Cardiac fibroblast (primary cell): ENCODE measurements at regions not wholly inside any gene's neighbourhood (a gene's known extent, or its start where the extent isn't known, plus 50 kb on each side); places are given as distances from the start of the nearest gene placed in this dataset.
"Not testable (repeated sequence)": the region's sequence is repeated elsewhere in the genome, so short reads cannot be mapped to it uniquely, and the experiment has no call there.

Experiments
- DNase-seq, 2 donors: peaks; one replicate each; pipeline versions ENCODE4 v3.0.0 to v3.0.0-alpha.2; 2010; ENCODE audit warnings: low read depth in 2 of 2
- H3K4me3 ChIP-seq, 2 donors: replicated peaks in 1 of 2; 1 replicate in 1 of 2; 2 replicates in 1 of 2; pipeline ENCODE4 v1.5.1; 2011; ENCODE audit warnings: low read depth in 2 of 2, low read length in 2 of 2, mild to moderate bottlenecking in 2 of 2, moderate library complexity in 1 of 2
- TF ChIP-seq, protein P1 (sequence below): IDR thresholded peaks from one replicate; pipeline ENCODE4 v1.5.1; 2011; ENCODE audit warnings: low read depth, mild to moderate bottlenecking, low read length, inconsistent platforms

DNA sequence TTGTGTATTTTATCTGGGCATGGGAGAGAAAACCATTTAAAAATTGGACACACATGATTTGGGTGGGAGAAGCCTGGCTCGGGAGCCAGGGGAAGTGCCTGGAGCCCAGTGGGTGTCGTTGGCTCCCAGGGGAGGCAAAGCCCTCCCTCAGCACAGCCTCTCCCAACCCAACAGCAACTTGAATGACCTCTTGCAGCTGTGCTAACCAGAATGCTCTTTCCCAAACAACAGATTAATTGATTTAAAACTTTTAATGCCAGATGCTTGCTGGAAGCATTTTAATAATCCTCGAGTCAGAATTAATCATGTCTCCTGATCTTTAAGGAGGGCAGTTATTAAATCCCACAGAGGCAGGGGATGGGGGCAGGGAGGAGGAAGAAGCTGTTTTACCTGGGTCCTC, 401.6 kb downstream of the BUD13 start:
- H3K4me3 ChIP-seq, result no peak overlapping the region
- TF ChIP-seq, protein P1, sequence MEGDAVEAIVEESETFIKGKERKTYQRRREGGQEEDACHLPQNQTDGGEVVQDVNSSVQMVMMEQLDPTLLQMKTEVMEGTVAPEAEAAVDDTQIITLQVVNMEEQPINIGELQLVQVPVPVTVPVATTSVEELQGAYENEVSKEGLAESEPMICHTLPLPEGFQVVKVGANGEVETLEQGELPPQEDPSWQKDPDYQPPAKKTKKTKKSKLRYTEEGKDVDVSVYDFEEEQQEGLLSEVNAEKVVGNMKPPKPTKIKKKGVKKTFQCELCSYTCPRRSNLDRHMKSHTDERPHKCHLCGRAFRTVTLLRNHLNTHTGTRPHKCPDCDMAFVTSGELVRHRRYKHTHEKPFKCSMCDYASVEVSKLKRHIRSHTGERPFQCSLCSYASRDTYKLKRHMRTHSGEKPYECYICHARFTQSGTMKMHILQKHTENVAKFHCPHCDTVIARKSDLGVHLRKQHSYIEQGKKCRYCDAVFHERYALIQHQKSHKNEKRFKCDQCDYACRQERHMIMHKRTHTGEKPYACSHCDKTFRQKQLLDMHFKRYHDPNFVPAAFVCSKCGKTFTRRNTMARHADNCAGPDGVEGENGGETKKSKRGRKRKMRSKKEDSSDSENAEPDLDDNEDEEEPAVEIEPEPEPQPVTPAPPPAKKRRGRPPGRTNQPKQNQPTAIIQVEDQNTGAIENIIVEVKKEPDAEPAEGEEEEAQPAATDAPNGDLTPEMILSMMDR, result no peak
- DNase-seq, result no peak

DNA sequence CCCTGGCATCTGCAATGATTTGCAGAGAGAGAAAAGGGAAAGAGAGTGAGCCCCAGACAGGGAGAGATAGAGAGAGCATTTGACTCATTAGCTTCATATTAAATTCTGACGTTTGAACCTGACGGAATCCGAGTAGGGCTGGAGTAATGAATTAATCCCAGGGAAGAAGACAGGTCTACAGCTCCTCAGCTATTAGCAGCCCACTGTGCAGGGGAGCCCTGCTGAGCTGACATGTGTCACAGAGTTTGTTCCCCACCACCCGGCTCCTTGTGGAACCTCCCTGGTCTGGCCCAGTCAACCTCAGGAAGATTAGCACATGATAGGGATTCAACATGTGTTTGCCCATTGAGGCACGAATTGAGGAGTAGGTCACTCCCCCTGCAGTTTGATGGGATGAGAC, 404.0 kb downstream of the BUD13 start:
- no peak for DNase-seq
- TF ChIP-seq, protein P1, result no peak
- no peak overlapping the region for H3K4me3 ChIP-seq

DNA sequence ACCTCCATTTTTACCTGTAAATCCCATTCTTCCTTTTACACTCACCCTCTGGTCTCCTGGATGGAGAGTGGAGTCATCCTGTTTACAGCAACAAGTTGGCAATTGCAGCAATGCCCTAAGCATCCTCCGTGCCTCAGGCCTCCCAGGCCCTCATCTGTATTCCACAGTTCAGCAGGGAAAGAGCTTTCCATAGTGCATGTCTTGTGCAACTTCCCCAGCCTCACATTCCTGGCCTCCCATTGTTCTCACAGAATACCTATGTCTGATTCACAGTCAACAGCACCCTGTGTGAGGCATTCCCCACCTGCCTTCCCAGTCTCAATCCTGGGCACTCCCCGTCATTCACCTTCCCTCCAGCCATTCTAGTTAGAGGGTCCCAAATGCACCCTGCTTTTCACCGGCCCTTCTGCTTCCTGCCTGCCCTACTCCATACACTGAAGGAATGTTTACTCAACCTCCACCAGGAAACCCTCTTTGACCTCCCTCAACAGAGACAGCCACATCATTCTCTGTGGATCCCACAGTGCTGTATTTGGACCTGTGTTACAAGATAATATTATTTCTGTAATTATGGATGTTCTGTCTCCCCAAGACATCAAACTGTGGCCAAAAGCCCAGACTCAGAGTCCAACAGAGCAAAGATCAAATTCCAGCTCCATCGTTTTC, 405.7 kb downstream of the BUD13 start:
- DNase-seq, result no peak
- no peak overlapping the region for H3K4me3 ChIP-seq
- TF ChIP-seq, protein P1, result no peak

DNA sequence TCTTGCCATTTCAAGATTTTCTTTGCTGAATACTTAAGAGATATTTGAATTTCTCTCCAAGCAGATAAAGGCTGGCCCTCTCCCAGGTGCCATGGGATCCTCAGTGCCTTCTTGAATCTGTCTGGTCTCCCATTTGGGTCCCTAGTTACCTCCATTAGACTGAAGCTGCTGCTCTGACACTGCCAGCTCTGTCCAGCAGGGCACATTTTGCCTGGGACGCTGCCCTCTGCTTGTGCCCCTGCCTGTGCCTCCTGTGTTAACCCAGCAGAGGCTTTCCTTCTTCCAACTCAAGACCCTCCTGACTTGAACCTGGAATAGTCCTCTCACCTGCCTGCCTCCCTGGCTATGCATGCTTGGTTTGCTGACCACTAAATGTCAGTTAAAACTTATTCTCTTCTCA, 406.3 kb downstream of the BUD13 start:
- TF ChIP-seq, protein P1, result no peak
- H3K4me3 ChIP-seq, result no peak overlapping the region
- DNase-seq, result no peak

DNA sequence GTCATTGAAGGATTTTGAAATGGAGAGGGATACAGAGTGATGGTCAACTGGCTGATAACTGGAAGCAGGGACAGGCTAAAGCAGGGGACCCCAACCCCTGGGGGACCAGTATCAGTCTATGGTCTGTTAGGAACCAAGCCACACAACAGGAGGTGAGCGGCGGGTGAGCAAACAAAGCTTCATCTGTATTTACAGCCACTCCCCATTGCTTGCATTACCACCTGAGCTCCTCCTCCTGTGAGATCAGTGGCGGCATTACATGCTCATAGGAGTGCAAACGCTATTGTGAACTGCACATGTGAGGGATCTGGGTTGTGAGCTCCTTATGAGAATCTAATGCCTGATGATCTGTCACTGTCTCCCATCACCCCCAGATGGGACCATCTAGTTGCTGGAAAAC, 407.9 kb downstream of the BUD13 start:
- H3K4me3 ChIP-seq, result not testable (repeated sequence)

DNA sequence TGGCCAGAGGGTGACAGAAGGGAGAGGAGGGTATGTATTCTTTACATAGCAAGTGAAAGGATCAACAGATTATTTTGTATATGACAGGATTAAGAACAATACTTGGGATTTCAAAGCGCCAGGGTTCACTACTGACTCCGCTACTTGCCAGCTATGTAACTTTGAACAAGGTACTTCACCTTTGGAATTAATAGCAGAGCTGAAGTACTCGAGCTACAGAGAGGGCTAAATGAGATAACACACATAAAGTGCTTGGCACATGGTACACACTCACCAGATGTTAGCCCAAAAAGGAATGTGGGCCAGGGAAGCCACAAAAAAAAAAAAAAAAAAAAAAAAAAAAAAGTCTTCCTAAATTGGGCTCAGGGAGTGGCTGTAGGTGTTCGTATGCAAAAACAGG, 408.4 kb downstream of the BUD13 start:
- DNase-seq, result no peak
- no peak overlapping the region for H3K4me3 ChIP-seq
- TF ChIP-seq, protein P1, result no peak

More for the DNA sequence above, 407.9 kb downstream of the BUD13 start:
- DNase-seq, result not testable (repeated sequence)

DNA sequence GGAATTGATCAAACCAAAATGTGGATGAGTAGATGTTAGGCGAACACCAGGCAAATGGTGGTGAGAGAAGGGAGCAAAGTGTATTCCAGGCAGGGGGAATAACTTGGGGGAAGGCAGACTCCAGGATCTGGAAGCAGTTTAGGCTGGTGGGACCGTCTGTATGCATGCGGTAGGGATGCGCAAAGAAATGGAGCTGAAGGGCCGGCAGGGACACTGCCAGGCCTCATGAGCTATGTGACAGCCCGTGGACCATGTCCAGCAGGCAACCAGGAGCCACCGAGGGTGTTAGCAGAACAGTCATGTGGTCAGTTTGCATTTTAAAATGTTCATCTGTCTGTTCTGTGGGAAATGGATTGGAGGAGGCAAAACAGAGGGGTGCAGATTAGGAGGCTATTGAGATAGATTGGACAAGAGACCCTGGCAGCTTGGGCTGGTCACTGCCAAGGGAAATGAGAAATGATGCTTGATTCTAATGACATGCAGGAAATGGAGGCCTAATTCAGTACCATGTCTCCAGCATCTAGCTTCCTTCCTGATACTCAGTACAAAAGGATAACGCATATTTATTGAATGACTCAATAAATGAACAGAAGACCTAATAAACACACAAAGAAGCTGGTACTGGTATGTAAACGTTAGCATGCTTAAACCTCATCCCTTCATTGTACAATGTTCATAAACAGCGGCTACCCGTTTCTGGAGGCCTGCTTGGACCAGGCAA, 412.4 kb downstream of the BUD13 start:
- no peak overlapping the region for H3K4me3 ChIP-seq
- no peak for DNase-seq
- TF ChIP-seq, protein P1, result no peak
